Caco-2 (cell line): ENCODE measurements at regions not wholly inside any gene's neighbourhood (a gene's known extent, or its start where the extent isn't known, plus 50 kb on each side); places are given as distances from the start of the nearest gene placed in this dataset.

ENCODE experiments used
- BruUV-seq: library from RNA; stranded (reverse); fragments of 400-500 nt; replicated peaks from 2 replicates; lab custom pipeline; 2021; lab: Mats Ljungman, UMichigan
- CTCF ChIA-PET: fragments of 300-600 bp; sonication (Branson Sonifier 250); formaldehyde crosslinking; loops from one replicate; lab custom pipeline; 2022; ENCODE audit warnings: antibody characterized with exemption; lab: Charles Lee
- POLR2A ChIA-PET: fragments of 300-600 bp; sonication (Branson Sonifier 250); formaldehyde crosslinking; loops from one replicate; lab custom pipeline; 2022; ENCODE audit warnings: antibody characterized with exemption; lab: Charles Lee
- DNase-seq, 2 experiments: peaks; one replicate each; pipeline versions ENCODE4 v3.0.0 to v3.0.0-alpha.2; 2020 to 2022
- H3K27me3 ChIP-seq: replicated peaks from 2 replicates; pipeline ENCODE4 v1.6.0; 2011; ENCODE audit warnings: low read length; ENCODE audit not compliant: control insufficient read depth, insufficient read depth
- H3K36me3 ChIP-seq: 2 replicates; pipeline ENCODE4 v1.5.1; 2011; ENCODE audit warnings: low read length; ENCODE audit not compliant: control insufficient read depth, insufficient read depth
- H3K4me1 ChIP-seq: fragments of 250-450 bp; sonication (Bioruptor Pico); 2 replicates; pipeline ENCODE4 v1.5.1; 2020; ENCODE audit warnings: mild to moderate bottlenecking
- H3K4me3 ChIP-seq: 2 replicates; pipeline ENCODE4 v1.5.1; 2011; ENCODE audit warnings: low read depth, mild to moderate bottlenecking, control low read depth, low read length
- H3K9me3 ChIP-seq: fragments of 250-450 bp; sonication (Bioruptor Pico); 2 replicates; pipeline ENCODE4 v1.5.1; 2020; ENCODE audit warnings: mild to moderate bottlenecking, moderate library complexity
- H3K27ac Mint-ChIP-seq: one replicate; pipeline ENCODE4 v1.8.0; 2022; ENCODE audit warnings: mixed read lengths; ENCODE audit not compliant: unreplicated experiment
- H3K27me3 Mint-ChIP-seq: one replicate; pipeline ENCODE4 v1.8.0; 2022; ENCODE audit warnings: mixed read lengths; ENCODE audit not compliant: insufficient read depth, unreplicated experiment
- H3K36me3 Mint-ChIP-seq: one replicate; pipeline ENCODE4 v1.8.0; 2022; ENCODE audit warnings: mild to moderate bottlenecking, mixed read lengths; ENCODE audit not compliant: insufficient read depth, unreplicated experiment
- H3K4me1 Mint-ChIP-seq: one replicate; pipeline ENCODE4 v1.8.0; 2022; ENCODE audit warnings: low read depth, mixed read lengths; ENCODE audit not compliant: unreplicated experiment
- H3K4me3 Mint-ChIP-seq: one replicate; pipeline ENCODE4 v1.8.0; 2022; ENCODE audit warnings: mild to moderate bottlenecking, moderate library complexity, mixed read lengths; ENCODE audit not compliant: unreplicated experiment
- H3K9me3 Mint-ChIP-seq: one replicate; pipeline ENCODE4 v1.8.0; 2022; ENCODE audit warnings: mixed read lengths; ENCODE audit not compliant: unreplicated experiment
- intact Hi-C: fragments of 100-400 bp; cut with micrococcal nuclease; formaldehyde crosslinking; loops from one replicate; pipeline ENCODE4 v1.10.0; 2022; ENCODE audit not compliant: unreplicated experiment
- TF ChIP-seq, protein P1 (sequence below), 2 experiments: fragments of 200-600 bp in 1 of 2; IDR thresholded peaks; 1 replicate in 1 of 2; 2 replicates in 1 of 2; pipeline versions ENCODE4 v1.5.1 to v1.8.0; 2011 to 2022; ENCODE audit warnings: antibody characterized with exemption in 1 of 2, control low read depth in 1 of 2, inconsistent platforms in 1 of 2, low read depth in 1 of 2, low read length in 1 of 2, mild to moderate bottlenecking in 1 of 2, moderate library complexity in 1 of 2; ENCODE audit not compliant: insufficient read depth in 1 of 2, severe bottlenecking in 1 of 2, unreplicated experiment in 1 of 2

DNA sequence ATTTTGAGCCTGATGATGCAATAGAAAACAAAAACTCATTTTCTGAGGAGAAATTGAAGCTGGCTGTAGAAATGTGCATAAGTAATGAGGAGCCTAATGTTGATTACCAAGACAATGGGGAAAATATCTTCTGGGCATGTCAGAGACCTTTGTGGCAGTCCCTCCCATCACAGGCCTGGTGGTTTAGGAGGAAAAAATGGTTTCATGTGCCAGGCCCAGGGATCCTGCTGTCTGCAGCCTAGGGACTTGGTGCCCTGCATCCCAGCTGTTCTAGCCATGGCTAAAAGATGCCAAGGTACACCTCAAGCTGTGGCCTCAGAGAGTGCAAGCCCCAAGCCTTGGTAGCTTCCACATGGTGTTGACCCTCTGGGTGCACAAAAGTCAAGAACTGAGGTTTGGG lies 128.7 kb upstream of the ARHGEF9 start:
- CTCF ChIA-PET: no interaction called here

DNA sequence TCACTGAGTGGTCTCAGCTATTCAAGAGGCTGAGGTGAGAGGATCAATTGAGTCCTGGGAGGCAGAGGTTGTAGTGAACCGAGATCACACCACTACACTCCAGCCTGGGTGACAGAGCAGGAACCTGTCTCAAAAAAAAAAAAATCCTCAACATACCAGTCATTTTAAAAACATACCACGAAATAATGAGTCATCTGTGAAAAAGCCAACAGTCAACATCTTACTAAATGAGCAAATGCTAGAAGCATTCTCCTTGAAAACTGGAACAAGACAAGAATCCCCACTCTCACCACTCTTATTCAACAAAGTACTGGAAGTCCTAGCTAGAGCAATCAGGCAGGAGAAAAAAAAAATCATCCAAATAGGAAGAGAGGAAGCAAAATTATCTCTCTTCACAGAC lies 104.0 kb upstream of the ARHGEF9 start:
- POLR2A ChIA-PET: no interaction called here

More for the DNA sequence above, 128.7 kb upstream of the ARHGEF9 start:
- POLR2A ChIA-PET: no interaction called here
- H3K9me3 ChIP-seq: no peaks in the 10 kb centered on the region
- no peaks in the 10 kb centered on the region for H3K36me3 ChIP-seq
- DNase-seq: no peak
- TF ChIP-seq, protein P1, sequence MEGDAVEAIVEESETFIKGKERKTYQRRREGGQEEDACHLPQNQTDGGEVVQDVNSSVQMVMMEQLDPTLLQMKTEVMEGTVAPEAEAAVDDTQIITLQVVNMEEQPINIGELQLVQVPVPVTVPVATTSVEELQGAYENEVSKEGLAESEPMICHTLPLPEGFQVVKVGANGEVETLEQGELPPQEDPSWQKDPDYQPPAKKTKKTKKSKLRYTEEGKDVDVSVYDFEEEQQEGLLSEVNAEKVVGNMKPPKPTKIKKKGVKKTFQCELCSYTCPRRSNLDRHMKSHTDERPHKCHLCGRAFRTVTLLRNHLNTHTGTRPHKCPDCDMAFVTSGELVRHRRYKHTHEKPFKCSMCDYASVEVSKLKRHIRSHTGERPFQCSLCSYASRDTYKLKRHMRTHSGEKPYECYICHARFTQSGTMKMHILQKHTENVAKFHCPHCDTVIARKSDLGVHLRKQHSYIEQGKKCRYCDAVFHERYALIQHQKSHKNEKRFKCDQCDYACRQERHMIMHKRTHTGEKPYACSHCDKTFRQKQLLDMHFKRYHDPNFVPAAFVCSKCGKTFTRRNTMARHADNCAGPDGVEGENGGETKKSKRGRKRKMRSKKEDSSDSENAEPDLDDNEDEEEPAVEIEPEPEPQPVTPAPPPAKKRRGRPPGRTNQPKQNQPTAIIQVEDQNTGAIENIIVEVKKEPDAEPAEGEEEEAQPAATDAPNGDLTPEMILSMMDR (IDR thresholded peaks at IDR 0.05; ENCODE audit: insufficient read depth in 1 of 2, low read depth in 1 of 2, low read length in 1 of 2, severe bottlenecking in 1 of 2, unreplicated experiment in 1 of 2): no peak
- no peak overlapping the region for H3K4me3 ChIP-seq
- no peak overlapping the region for H3K27ac Mint-ChIP-seq
- intact Hi-C loops: no loop called here
- H3K36me3 Mint-ChIP-seq: no peaks in the 10 kb centered on the region
- H3K4me3 Mint-ChIP-seq: no peak overlapping the region
- no TSS peak for BruUV-seq
- no peaks in the 10 kb centered on the region for H3K4me1 Mint-ChIP-seq
- H3K9me3 Mint-ChIP-seq: peaks cover 11% of the 10 kb centered on the region
- H3K27me3 ChIP-seq: no peaks in the 10 kb centered on the region
- no peaks in the 10 kb centered on the region for H3K4me1 ChIP-seq
- H3K27me3 Mint-ChIP-seq: no peaks in the 10 kb centered on the region

DNA sequence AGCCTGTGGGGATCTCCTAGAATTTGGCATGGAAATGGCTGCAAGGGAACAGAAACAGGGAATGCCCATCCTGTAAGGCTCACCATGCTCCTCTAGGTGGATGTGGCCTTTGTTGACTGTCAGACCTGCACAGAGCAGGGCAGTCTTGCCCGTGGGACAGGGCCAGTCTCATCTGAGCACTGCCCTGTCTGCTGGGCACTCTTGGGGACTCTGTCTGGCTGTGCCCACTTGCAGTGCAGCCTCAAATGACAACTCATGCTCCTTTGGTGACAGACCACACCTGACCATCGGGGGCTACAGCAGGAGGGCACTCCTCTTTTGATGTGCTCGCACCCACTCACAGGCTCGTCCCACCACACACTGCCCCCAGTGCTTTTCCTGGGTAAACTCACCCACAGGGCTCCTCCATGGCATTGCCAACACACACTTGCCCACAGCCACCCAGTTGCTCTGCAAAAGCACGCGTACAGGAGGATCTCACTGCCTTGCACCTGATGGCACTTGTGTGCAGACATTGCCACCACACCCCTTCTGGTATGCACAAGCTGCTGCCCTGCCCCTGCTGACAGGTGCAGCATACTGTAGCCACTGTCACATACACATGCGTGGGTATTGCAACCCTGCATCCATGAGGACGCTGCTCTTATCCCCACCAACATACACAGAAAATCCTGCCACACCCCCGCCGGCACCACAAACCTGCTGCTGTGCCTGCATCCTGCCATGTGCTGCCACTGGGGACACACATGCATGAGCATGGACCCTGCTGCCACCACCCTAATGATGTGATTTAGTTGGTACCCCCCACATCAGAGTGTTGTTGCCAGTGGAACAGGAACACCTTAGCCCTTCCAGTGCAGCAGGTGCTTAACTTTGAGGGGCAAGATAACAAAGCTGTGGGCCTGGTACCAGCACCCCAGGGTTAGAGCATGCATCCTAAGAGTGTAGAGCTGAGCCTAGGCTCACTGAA lies 100.1 kb upstream of the ARHGEF9 start:
- intact Hi-C loops: no loop called here
- Histone ChIP-seq H3K27me3 (no peaks in the 10 kb centered on the region), H3K4me1 (no peaks in the 10 kb centered on the region), H3K4me3 (no peak overlapping the region), H3K36me3 (no peaks in the 10 kb centered on the region), H3K9me3 (no peaks in the 10 kb centered on the region)
- ChIA-PET CTCF (no interaction called here), POLR2A (no interaction called here)
- H3K9me3 Mint-ChIP-seq: no peaks in the 10 kb centered on the region
- no peak for DNase-seq
- no peaks in the 10 kb centered on the region for H3K4me1 Mint-ChIP-seq
- no TSS peak for BruUV-seq
- no peak overlapping the region for H3K4me3 Mint-ChIP-seq
- TF ChIP-seq, protein P1 (IDR thresholded peaks at IDR 0.05; ENCODE audit: insufficient read depth in 1 of 2, low read depth in 1 of 2, low read length in 1 of 2, severe bottlenecking in 1 of 2, unreplicated experiment in 1 of 2): no peak
- H3K36me3 Mint-ChIP-seq: no peaks in the 10 kb centered on the region
- no peaks in the 10 kb centered on the region for H3K27me3 Mint-ChIP-seq
- H3K27ac Mint-ChIP-seq: no peak overlapping the region

More for the DNA sequence above, 104.0 kb upstream of the ARHGEF9 start:
- H3K9me3 Mint-ChIP-seq: no peaks in the 10 kb centered on the region
- no TSS peak for BruUV-seq
- H3K4me3 Mint-ChIP-seq: no peak overlapping the region
- H3K9me3 ChIP-seq: no peaks in the 10 kb centered on the region
- no peaks in the 10 kb centered on the region for H3K4me1 Mint-ChIP-seq
- H3K36me3 Mint-ChIP-seq: no peaks in the 10 kb centered on the region
- intact Hi-C loops: no loop called here
- H3K36me3 ChIP-seq: no peaks in the 10 kb centered on the region
- H3K27ac Mint-ChIP-seq: no peak overlapping the region
- H3K27me3 Mint-ChIP-seq: no peaks in the 10 kb centered on the region
- H3K4me3 ChIP-seq: no peak overlapping the region
- TF ChIP-seq, protein P1 (IDR thresholded peaks at IDR 0.05; ENCODE audit: insufficient read depth in 1 of 2, low read depth in 1 of 2, low read length in 1 of 2, severe bottlenecking in 1 of 2, unreplicated experiment in 1 of 2): no peak
- no peaks in the 10 kb centered on the region for H3K4me1 ChIP-seq
- no peak for DNase-seq
- no peaks in the 10 kb centered on the region for H3K27me3 ChIP-seq
- CTCF ChIA-PET: no interaction called here
